ENCODE measurements at regions not wholly inside any gene's neighbourhood (a gene's known extent, or its start where the extent isn't known, plus 50 kb on each side); places are given as distances from the start of the nearest gene placed in this dataset.
"Not testable (repeated sequence)": the region's sequence is repeated elsewhere in the genome, so short reads cannot be mapped to it uniquely, and the experiment has no call there.

GRCh38 chr5:89584339-89584956 is 701.5 kb upstream of the MEF2C start:
- no peak for DNase-seq (ENCODE audit: extremely low read depth in 1 of 2, low read depth in 1 of 2)

- DNase-seq (ENCODE audit: extremely low read depth in 1 of 2, low read depth in 1 of 2), result no peak
These were observed 700.5 kb upstream of the MEF2C start for GRCh38 chr5:89583534-89583933.

- no peak for DNase-seq (ENCODE audit: extremely low read depth in 1 of 2, low read depth in 1 of 2)
These were observed 699.9 kb upstream of the MEF2C start for GRCh38 chr5:89582768-89583339.

GRCh38 chr5:89580976-89581375 is 698.0 kb upstream of the MEF2C start:
- no peak for DNase-seq (ENCODE audit: extremely low read depth in 1 of 2, low read depth in 1 of 2)

GRCh38 chr5:89575319-89575718 is 692.3 kb upstream of the MEF2C start:
- no peak for DNase-seq (ENCODE audit: extremely low read depth in 1 of 2, low read depth in 1 of 2)

- DNase-seq (ENCODE audit: extremely low read depth in 1 of 2, low read depth in 1 of 2), result no peak
These were observed 690.4 kb upstream of the MEF2C start for GRCh38 chr5:89573345-89573744.

- DNase-seq (ENCODE audit: extremely low read depth in 1 of 2, low read depth in 1 of 2), result no peak
These were observed 689.7 kb upstream of the MEF2C start for GRCh38 chr5:89572696-89573095.

- no peak for DNase-seq (ENCODE audit: extremely low read depth in 1 of 2, low read depth in 1 of 2)
These were observed 687.6 kb upstream of the MEF2C start for GRCh38 chr5:89570557-89570956.

- DNase-seq (ENCODE audit: extremely low read depth in 1 of 2, low read depth in 1 of 2), result no peak
These were observed 683.4 kb upstream of the MEF2C start for GRCh38 chr5:89566340-89566739.

GRCh38 chr5:89560696-89561095 is 677.7 kb upstream of the MEF2C start:
- DNase-seq (ENCODE audit: extremely low read depth in 1 of 2, low read depth in 1 of 2), result no peak

- DNase-seq (ENCODE audit: extremely low read depth in 1 of 2, low read depth in 1 of 2), result no peak
These were observed 673.4 kb upstream of the MEF2C start for GRCh38 chr5:89556215-89556913.

- no peak for DNase-seq (ENCODE audit: extremely low read depth in 1 of 2, low read depth in 1 of 2)
These were observed 663.7 kb upstream of the MEF2C start for GRCh38 chr5:89546657-89547056.

GRCh38 chr5:89545626-89546025 is 662.6 kb upstream of the MEF2C start:
- no peak for DNase-seq (ENCODE audit: extremely low read depth in 1 of 2, low read depth in 1 of 2)

- DNase-seq (ENCODE audit: extremely low read depth in 1 of 2, low read depth in 1 of 2), result no peak
These were observed 662.1 kb upstream of the MEF2C start for GRCh38 chr5:89545076-89545475.

- DNase-seq (ENCODE audit: extremely low read depth in 1 of 2, low read depth in 1 of 2), result no peak
These were observed 659.8 kb upstream of the MEF2C start for GRCh38 chr5:89542736-89543135.

GRCh38 chr5:89537800-89538199 is 654.8 kb upstream of the MEF2C start:
- no peak for DNase-seq (ENCODE audit: extremely low read depth in 1 of 2, low read depth in 1 of 2)

- no peak for DNase-seq (ENCODE audit: extremely low read depth in 1 of 2, low read depth in 1 of 2)
These were observed 653.0 kb upstream of the MEF2C start for GRCh38 chr5:89536020-89536419.

- DNase-seq (ENCODE audit: extremely low read depth in 1 of 2, low read depth in 1 of 2), result no peak
These were observed 652.4 kb upstream of the MEF2C start for GRCh38 chr5:89535411-89535810.

- DNase-seq (ENCODE audit: extremely low read depth in 1 of 2, low read depth in 1 of 2), result no peak
These were observed 651.3 kb upstream of the MEF2C start for GRCh38 chr5:89534331-89534730.

GRCh38 chr5:89524785-89525184 is 641.8 kb upstream of the MEF2C start:
- no peak for DNase-seq (ENCODE audit: extremely low read depth in 1 of 2, low read depth in 1 of 2)

- DNase-seq (ENCODE audit: extremely low read depth in 1 of 2, low read depth in 1 of 2), result not testable (repeated sequence)
These were observed 640.9 kb upstream of the MEF2C start for GRCh38 chr5:89523867-89524266.

GRCh38 chr5:89520771-89521170 is 637.8 kb upstream of the MEF2C start:
- no peak for DNase-seq (ENCODE audit: extremely low read depth in 1 of 2, low read depth in 1 of 2)

All from activated CD8-positive, alpha-beta memory T cell treated with anti-CD3 and anti-CD28 coated beads for 1 hour (primary cell).